ENCODE measurements at regions not wholly inside any gene's neighbourhood (a gene's known extent, or its start where the extent isn't known, plus 50 kb on each side); places are given as distances from the start of the nearest gene placed in this dataset.

DNA sequence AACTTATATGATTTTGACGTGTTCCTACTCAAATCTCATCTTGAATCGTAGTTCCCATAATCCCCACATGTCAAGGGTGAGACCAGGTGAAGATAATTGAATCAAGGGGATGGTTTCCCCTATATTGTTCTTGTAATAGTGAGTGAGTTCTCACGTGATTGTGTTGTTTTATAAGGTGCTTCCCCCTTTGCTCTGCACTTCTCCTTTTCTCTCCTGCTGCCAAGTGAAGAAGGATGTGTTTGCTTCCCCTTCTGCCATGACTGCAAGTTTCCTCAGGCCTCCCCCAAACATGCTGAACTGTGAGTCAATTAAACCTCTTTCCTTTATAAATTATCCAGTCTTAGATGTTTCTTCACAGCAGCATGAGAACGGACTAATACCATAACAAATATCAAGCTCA is 83.2 kb downstream of the MANEA start:
- ATAC-seq (no peak), DNase-seq (no peak)
- Mint-ChIP-seq H3K9me3 (ENCODE audit: insufficient read depth) (no peaks in the 10 kb centered on the region), H3K4me1 (ENCODE audit: low read depth) (no peaks in the 10 kb centered on the region), H3K27ac (no peak overlapping the region), H3K36me3 (ENCODE audit: low read depth) (no peaks in the 10 kb centered on the region), H3K27me3 (ENCODE audit: low read depth) (no peaks in the 10 kb centered on the region), H3K4me3 (no peak overlapping the region)
- POLR2A ChIA-PET, result no interaction called here
- CTCF ChIA-PET, result no interaction called here

DNA sequence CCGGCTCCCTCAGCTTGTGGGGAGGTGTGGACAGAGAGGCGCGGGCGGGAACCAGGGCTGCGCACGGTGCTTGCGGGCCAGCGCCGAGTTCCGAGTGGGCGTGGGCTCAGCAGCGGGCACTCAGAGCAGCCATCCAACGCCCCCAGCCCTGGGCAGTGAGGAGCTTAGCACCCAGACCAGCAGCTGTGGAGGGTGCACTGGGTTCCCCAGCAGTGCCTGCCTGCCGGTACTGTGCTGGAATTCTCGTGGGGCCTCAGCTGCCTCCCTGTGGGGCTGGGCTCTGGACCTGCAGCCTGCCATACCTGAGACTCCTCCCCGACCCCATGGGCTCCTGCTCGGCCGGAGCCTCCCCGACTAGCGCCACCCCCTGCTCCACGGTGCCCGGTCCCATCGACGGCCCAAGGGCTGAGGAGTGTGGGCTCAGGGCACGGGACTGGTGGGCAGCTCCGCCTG is 92.7 kb downstream of the MANEA start:
- Mint-ChIP-seq H3K9me3 (ENCODE audit: insufficient read depth) (no peaks in the 10 kb centered on the region), H3K27ac (no peak overlapping the region), H3K4me1 (ENCODE audit: low read depth) (no peaks in the 10 kb centered on the region), H3K36me3 (ENCODE audit: low read depth) (no peaks in the 10 kb centered on the region), H3K27me3 (ENCODE audit: low read depth) (no peaks in the 10 kb centered on the region), H3K4me3 (no peak overlapping the region)
- ChIA-PET POLR2A (no interaction called here), CTCF (interaction anchor here (0.5 kb wide), 1 partner anchor 198 kb away, joined by 3 read pairs; no protein-coding TSS in a partner anchor)
- DNase-seq, result no peak
- ATAC-seq, result no peak

DNA sequence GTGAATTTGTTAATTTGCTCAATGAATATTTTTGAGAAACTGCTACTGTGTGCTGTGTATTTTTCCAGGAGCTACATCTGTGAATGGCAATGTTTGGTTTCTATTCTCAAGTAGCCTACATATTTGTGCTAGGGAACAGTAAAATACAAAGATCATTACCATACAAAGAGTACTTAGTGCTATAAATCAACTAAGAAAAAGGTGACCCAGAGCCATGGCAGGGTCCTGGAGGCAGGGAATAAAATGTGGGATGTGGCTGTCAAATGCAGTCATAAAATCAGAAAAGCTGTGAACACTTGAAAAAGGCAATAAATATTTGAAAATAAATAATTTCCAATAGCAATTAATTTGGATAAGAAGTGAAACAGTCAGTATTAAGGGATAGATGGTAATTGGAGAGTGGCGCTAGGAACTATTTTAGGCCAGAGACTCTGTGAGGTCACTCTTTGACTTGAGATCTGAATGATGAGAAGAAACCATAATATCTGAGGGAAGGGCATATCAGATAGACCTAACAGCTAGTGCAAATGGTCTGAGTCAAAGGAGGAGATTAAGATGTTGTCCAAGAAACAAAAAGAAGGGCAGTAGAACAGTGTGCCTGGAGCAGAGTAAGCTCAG is 98.8 kb downstream of the MANEA start:
- ChIA-PET CTCF (no interaction called here), POLR2A (no interaction called here)
- no peaks in the 10 kb centered on the region for H3K36me3 Mint-ChIP-seq (ENCODE audit: low read depth)
- H3K4me3 Mint-ChIP-seq, result no peak overlapping the region
- H3K27ac Mint-ChIP-seq, result no peak overlapping the region
- no peaks in the 10 kb centered on the region for H3K9me3 Mint-ChIP-seq (ENCODE audit: insufficient read depth)
- ATAC-seq (no peak), DNase-seq (no peak)
- no peaks in the 10 kb centered on the region for H3K27me3 Mint-ChIP-seq (ENCODE audit: low read depth)
- no peaks in the 10 kb centered on the region for H3K4me1 Mint-ChIP-seq (ENCODE audit: low read depth)

DNA sequence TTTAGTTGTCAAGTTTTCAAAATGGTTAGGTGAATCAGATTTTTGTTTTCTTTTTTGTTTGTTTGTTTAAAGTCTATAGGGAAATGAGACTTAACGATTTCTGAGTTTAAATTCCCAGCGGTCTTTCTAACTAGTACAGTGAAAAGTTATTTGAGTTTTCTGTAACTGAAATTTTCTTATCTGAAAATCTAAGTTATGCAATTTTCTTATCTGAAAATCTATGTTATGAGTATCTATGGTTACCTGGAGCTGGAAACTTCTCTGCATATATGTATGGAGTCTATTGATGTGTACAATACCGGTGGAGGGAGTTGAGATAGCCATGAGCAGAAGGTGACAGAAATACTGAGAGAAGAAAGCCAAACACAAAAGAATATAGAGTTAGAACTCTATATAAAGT is 102.6 kb downstream of the MANEA start:
- ATAC-seq (no peak), DNase-seq (no peak)
- H3K36me3 Mint-ChIP-seq (ENCODE audit: low read depth), result no peaks in the 10 kb centered on the region
- no peaks in the 10 kb centered on the region for H3K9me3 Mint-ChIP-seq (ENCODE audit: insufficient read depth)
- no peak overlapping the region for H3K4me3 Mint-ChIP-seq
- no peaks in the 10 kb centered on the region for H3K4me1 Mint-ChIP-seq (ENCODE audit: low read depth)
- ChIA-PET CTCF (no interaction called here), POLR2A (no interaction called here)
- H3K27ac Mint-ChIP-seq, result no peak overlapping the region
- no peaks in the 10 kb centered on the region for H3K27me3 Mint-ChIP-seq (ENCODE audit: low read depth)

DNA sequence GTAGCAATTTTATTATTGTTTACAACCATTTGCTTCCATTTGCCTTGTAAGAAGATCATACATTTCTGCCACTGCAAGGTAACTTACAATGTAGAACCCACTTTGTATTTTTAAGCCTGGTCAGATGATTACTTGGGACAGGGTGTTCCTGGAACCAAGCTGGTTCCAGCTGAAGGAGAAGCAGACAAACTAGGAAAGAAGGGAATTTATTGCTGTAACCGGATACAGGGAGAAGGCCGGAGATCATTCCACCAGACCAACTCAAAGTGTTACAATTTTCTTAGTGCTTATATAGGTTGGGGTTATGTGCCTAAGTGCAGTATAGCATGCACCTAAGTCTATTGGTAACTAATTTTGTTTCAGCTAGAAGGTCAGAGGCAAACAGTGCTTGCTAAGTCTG is 104.4 kb downstream of the MANEA start:
- Mint-ChIP-seq H3K4me3 (no peak overlapping the region), H3K27ac (no peak overlapping the region), H3K27me3 (ENCODE audit: low read depth) (no peaks in the 10 kb centered on the region), H3K36me3 (ENCODE audit: low read depth) (no peaks in the 10 kb centered on the region), H3K4me1 (ENCODE audit: low read depth) (no peaks in the 10 kb centered on the region), H3K9me3 (ENCODE audit: insufficient read depth) (no peaks in the 10 kb centered on the region)
- ATAC-seq (no peak), DNase-seq (no peak)
- POLR2A ChIA-PET, result no interaction called here
- CTCF ChIA-PET, result no interaction called here

DNA sequence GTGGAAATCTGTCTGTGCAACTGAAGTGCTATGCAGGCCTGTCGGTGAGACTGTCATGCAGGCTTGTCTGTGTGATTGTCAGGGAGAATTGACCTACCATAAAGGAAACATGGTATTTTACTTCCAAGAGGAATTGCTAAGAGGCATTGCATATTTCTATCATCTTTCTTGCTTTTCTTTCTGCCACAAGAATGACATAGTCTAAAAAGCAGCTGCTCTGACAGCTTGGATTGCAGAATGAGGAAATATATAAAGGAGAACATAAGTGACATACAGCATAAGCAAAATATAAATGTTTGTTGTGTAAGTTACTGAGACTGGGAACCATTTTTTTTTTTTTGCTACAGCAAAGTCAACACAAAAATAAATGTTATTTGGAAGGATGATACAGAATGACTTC is 105.1 kb downstream of the MANEA start:
- CTCF ChIA-PET, result no interaction called here

DNA sequence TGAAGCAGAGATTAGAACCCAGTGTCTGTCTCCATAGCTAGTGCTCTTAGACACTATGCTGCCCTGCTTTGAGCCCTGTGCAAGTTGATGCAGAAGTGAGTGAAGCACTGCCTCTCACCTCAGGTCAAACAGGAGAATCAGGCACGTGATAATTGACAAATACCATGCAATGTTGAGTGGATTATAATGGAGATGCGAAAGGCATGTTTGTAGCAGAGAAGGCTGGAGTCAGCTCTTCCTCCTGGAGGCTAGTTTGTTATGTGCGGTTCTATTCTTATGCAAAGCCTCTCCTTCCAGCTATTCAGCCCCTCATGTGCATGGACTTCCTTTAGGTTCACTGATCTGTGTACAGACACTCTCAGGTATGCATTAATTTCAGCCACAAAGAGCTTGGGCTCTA is 108.5 kb downstream of the MANEA start:
- DNase-seq (no peak), ATAC-seq (no peak)
- H3K27me3 Mint-ChIP-seq (ENCODE audit: low read depth), result no peaks in the 10 kb centered on the region
- no peaks in the 10 kb centered on the region for H3K4me1 Mint-ChIP-seq (ENCODE audit: low read depth)
- H3K9me3 Mint-ChIP-seq (ENCODE audit: insufficient read depth), result no peaks in the 10 kb centered on the region
- CTCF ChIA-PET, result no interaction called here
- no peak overlapping the region for H3K4me3 Mint-ChIP-seq
- H3K27ac Mint-ChIP-seq, result no peak overlapping the region
- POLR2A ChIA-PET, result no interaction called here
- H3K36me3 Mint-ChIP-seq (ENCODE audit: low read depth), result no peaks in the 10 kb centered on the region

More for the DNA sequence above, 105.1 kb downstream of the MANEA start:
- Mint-ChIP-seq H3K9me3 (ENCODE audit: insufficient read depth) (no peaks in the 10 kb centered on the region), H3K36me3 (ENCODE audit: low read depth) (no peaks in the 10 kb centered on the region), H3K27ac (no peak overlapping the region), H3K4me3 (no peak overlapping the region), H3K4me1 (ENCODE audit: low read depth) (no peaks in the 10 kb centered on the region), H3K27me3 (ENCODE audit: low read depth) (no peaks in the 10 kb centered on the region)
- POLR2A ChIA-PET, result no interaction called here
- no peak for ATAC-seq
- DNase-seq, result no peak

DNA sequence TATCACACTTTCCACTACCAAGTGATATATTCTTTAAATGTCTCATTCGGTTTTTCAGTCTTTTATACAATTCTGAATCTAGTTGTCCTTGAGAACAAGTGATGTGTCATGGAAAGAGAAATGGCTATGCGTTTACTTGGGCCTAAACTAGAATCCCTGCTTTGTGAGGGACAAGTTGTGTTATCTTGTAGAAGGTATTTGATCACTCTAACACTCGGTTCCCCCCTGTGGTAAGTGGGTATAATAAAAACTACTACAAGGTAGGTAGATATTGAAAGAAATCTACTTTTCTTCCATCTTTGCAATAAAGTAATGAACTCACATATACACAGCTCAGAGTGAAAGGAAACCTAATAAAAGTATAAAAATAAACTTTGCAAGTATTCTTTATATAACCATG is 108.9 kb downstream of the MANEA start:
- Mint-ChIP-seq H3K9me3 (ENCODE audit: insufficient read depth) (no peaks in the 10 kb centered on the region), H3K4me1 (ENCODE audit: low read depth) (no peaks in the 10 kb centered on the region), H3K27me3 (ENCODE audit: low read depth) (no peaks in the 10 kb centered on the region), H3K27ac (no peak overlapping the region), H3K4me3 (no peak overlapping the region), H3K36me3 (ENCODE audit: low read depth) (no peaks in the 10 kb centered on the region)
- no peak for DNase-seq
- ChIA-PET POLR2A (no interaction called here), CTCF (no interaction called here)
- no peak for ATAC-seq

DNA sequence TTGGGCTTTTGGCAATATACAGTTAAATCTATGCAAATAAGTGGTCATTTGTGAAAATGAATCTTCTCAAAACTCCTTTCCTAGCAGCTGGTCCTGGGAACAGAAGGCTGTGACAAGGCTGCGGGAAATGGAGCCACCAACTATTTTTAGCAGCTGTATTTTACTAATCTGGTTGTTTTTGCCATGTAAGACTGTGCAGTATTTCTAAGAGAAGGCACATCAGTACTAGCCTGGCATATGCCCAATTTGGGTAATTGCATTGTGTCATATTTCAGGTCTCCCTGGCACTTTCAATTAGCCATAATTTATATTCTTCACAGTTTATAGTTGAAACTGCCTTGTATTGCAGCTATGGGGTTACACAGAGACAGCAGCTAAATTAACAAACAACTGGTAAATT is 109.6 kb downstream of the MANEA start:
- Mint-ChIP-seq H3K27ac (no peak overlapping the region), H3K4me1 (ENCODE audit: low read depth) (no peaks in the 10 kb centered on the region), H3K9me3 (ENCODE audit: insufficient read depth) (no peaks in the 10 kb centered on the region), H3K36me3 (ENCODE audit: low read depth) (no peaks in the 10 kb centered on the region), H3K27me3 (ENCODE audit: low read depth) (no peaks in the 10 kb centered on the region), H3K4me3 (no peak overlapping the region)
- DNase-seq (no peak), ATAC-seq (no peak)
- POLR2A ChIA-PET, result no interaction called here
- CTCF ChIA-PET, result no interaction called here

DNA sequence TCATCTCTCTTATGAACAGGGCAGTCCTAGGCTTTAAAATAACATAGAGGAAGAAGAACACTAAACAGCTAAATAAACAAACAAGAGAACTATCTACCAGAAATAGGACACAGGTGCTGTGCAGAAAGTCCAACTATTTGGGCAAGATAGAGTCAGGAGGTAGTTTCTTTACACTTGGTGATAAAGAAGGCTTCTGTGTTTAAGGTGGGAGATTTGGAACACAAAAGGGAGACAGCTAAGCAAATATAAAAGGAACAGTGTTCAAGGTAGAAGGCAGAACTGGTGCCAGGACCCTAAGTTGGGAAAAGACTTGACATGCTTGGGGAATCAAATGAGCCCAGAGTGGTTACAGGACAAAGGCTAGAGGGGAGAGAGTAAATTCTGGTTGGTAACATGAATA is 110.5 kb downstream of the MANEA start:
- ATAC-seq (no peak), DNase-seq (no peak)
- Mint-ChIP-seq H3K27ac (no peak overlapping the region), H3K36me3 (ENCODE audit: low read depth) (no peaks in the 10 kb centered on the region), H3K27me3 (ENCODE audit: low read depth) (no peaks in the 10 kb centered on the region), H3K4me1 (ENCODE audit: low read depth) (no peaks in the 10 kb centered on the region), H3K9me3 (ENCODE audit: insufficient read depth) (no peaks in the 10 kb centered on the region), H3K4me3 (no peak overlapping the region)
- POLR2A ChIA-PET, result interaction anchor here (0.8 kb wide), 1 partner anchor 1028 kb away, joined by 3 read pairs; no protein-coding TSS in a partner anchor
- CTCF ChIA-PET, result no interaction called here

DNA sequence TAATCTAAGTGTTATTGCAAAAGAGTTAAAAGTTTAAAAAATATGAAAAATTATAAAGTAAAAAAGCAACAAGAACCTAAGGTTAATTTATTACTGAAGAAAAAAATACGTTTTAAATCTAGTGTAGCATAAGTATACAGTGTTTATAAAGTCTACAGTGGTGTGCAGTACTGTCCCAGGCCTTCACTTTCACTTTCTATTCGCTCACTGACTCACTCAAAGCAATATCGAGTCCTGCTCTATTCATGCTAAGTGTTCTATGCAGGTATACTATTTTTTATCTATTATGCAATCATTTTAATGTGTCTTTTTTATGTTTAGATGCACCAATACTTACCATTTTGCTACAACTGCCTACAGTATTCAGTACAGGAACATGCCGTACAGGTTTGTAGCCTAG is 113.0 kb downstream of the MANEA start:
- ATAC-seq (peak; percentile 47), DNase-seq (no peak)
- ChIA-PET POLR2A (no interaction called here), CTCF (no interaction called here)
- Mint-ChIP-seq H3K9me3 (ENCODE audit: insufficient read depth) (no peaks in the 10 kb centered on the region), H3K4me1 (ENCODE audit: low read depth) (no peaks in the 10 kb centered on the region), H3K27me3 (ENCODE audit: low read depth) (no peaks in the 10 kb centered on the region), H3K36me3 (ENCODE audit: low read depth) (no peaks in the 10 kb centered on the region), H3K27ac (no peak overlapping the region), H3K4me3 (no peak overlapping the region)

DNA sequence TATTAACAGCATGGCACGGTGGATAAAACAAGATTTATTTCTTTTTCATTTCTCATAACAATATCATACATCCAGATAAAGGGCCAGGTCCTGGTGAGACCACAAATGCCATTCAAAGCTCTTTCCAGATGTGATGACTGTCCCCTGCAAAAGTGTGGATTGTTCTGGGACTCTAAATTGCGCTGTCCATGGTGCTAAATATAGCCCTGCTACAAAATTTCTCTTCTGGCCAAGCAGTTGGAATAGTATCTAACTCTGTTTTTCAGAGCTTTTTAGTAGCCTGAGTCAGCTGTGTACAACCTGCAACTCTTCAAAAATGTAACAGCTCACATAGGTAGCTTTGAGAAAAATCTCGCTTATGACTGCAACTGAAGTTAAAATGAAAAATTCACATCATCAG is 115.8 kb downstream of the MANEA start:
- H3K27me3 Mint-ChIP-seq (ENCODE audit: low read depth), result no peaks in the 10 kb centered on the region
- H3K9me3 Mint-ChIP-seq (ENCODE audit: insufficient read depth), result no peaks in the 10 kb centered on the region
- no peaks in the 10 kb centered on the region for H3K4me1 Mint-ChIP-seq (ENCODE audit: low read depth)
- DNase-seq (no peak), ATAC-seq (no peak)
- H3K27ac Mint-ChIP-seq, result no peak overlapping the region
- CTCF ChIA-PET, result no interaction called here
- H3K4me3 Mint-ChIP-seq, result no peak overlapping the region
- POLR2A ChIA-PET, result no interaction called here
- H3K36me3 Mint-ChIP-seq (ENCODE audit: low read depth), result no peaks in the 10 kb centered on the region

DNA sequence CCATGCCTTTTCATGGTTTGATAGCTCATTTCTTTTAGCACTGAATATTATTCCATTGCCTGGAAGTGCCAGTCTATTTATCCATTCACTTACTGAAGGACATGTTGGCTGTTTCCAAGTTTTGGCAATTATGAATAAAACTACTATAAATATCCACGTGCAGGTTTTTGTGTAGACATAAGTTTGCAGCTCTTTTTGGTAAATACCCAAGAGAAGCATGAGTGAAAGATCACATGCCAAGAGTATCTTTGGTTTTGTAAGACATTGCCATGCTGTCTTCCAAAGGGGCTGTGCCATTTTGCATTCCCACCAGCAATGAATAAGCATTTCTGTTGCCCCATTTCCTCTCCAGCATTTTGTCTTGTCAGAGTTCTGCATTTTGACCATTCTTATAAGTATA is 120.9 kb downstream of the MANEA start:
- Mint-ChIP-seq H3K9me3 (ENCODE audit: insufficient read depth) (no peaks in the 10 kb centered on the region), H3K27ac (no peak overlapping the region), H3K27me3 (ENCODE audit: low read depth) (no peaks in the 10 kb centered on the region), H3K4me3 (no peak overlapping the region), H3K36me3 (ENCODE audit: low read depth) (no peaks in the 10 kb centered on the region), H3K4me1 (ENCODE audit: low read depth) (no peaks in the 10 kb centered on the region)
- ChIA-PET CTCF (no interaction called here), POLR2A (no interaction called here)
- DNase-seq (no peak), ATAC-seq (no peak)
